NCI-H69 (cell line): ENCODE measurements at regions not wholly inside any gene's neighbourhood (a gene's known extent, or its start where the extent isn't known, plus 50 kb on each side); places are given as distances from the start of the nearest gene placed in this dataset.

Source experiments
- DNase-seq: peaks from one replicate; lab custom pipeline; 2025; lab: John Stamatoyannopoulos, UW

GRCh38 chr10:6342096-6342685 lies 139.5 kb downstream of the PFKFB3 start:
- peak; percentile 58 for DNase-seq

- DNase-seq: no peak
Measured at GRCh38 chr10:6343305-6344010, 140.7 kb downstream of the PFKFB3 start.

- no peak for DNase-seq
Measured at GRCh38 chr10:6345404-6345803, 142.7 kb downstream of the PFKFB3 start.

- no peak for DNase-seq
Measured at GRCh38 chr10:6346631-6347030, 143.9 kb downstream of the PFKFB3 start.

- DNase-seq: no peak
Measured at GRCh38 chr10:6347391-6347951, 144.7 kb downstream of the PFKFB3 start.

GRCh38 chr10:6348096-6348874 lies 145.6 kb downstream of the PFKFB3 start:
- no peak for DNase-seq

- DNase-seq: no peak
Measured at GRCh38 chr10:6349846-6350535, 147.3 kb downstream of the PFKFB3 start.

GRCh38 chr10:6350609-6351008 lies 147.9 kb downstream of the PFKFB3 start:
- no peak for DNase-seq

- no peak for DNase-seq
Measured at GRCh38 chr10:6351495-6351894, 148.8 kb downstream of the PFKFB3 start.

GRCh38 chr10:6353526-6353925 lies 150.8 kb downstream of the PFKFB3 start:
- no peak for DNase-seq

GRCh38 chr10:6354168-6354772 lies 151.5 kb downstream of the PFKFB3 start:
- no peak for DNase-seq

GRCh38 chr10:6356280-6356793 lies 153.6 kb downstream of the PFKFB3 start:
- no peak for DNase-seq

- DNase-seq: no peak
Measured at GRCh38 chr10:6361869-6362268, 159.1 kb downstream of the PFKFB3 start.

GRCh38 chr10:6362879-6363278 lies 160.1 kb downstream of the PFKFB3 start:
- DNase-seq: no peak

- DNase-seq: no peak
Measured at GRCh38 chr10:6363511-6363910, 160.8 kb downstream of the PFKFB3 start.

GRCh38 chr10:6364283-6364682 lies 161.6 kb downstream of the PFKFB3 start:
- DNase-seq: no peak

GRCh38 chr10:6364893-6365292 lies 162.2 kb downstream of the PFKFB3 start:
- no peak for DNase-seq

GRCh38 chr10:6365384-6365783 lies 162.7 kb downstream of the PFKFB3 start:
- no peak for DNase-seq
